ENCODE measurements at regions not wholly inside any gene's neighbourhood (a gene's known extent, or its start where the extent isn't known, plus 50 kb on each side); places are given as distances from the start of the nearest gene placed in this dataset.
"Not testable (repeated sequence)": the region's sequence is repeated elsewhere in the genome, so short reads cannot be mapped to it uniquely, and the experiment has no call there.

DNA sequence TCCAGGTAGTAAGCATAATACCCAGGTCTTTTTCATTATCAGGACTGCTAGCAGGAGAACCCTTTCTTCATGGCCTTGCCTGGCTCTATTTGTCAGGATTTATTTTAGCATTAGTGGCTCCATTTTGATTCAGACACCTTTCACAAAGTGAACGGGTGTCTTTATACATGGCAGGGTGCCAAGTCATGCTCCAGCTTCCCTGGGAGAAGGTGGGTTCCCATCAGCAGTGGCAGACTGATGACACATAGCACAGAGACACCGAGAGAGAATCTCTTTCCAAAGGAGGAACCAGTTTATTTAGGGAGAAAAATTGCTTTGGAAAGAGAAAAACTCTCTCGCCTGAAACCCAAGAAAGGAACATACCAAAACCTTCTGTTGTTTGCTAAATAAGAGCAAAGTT is 135.3 kb upstream of the TMTC4 start:
- DNase-seq = no peak

GRCh38 chr13:100809129-100809390 is 134.5 kb upstream of the TMTC4 start:
- no peak for DNase-seq

- DNase-seq = no peak
Observed at GRCh38 chr13:100808330-100809128, 133.9 kb upstream of the TMTC4 start.

GRCh38 chr13:100803091-100803490 is 128.5 kb upstream of the TMTC4 start:
- DNase-seq = no peak

DNA sequence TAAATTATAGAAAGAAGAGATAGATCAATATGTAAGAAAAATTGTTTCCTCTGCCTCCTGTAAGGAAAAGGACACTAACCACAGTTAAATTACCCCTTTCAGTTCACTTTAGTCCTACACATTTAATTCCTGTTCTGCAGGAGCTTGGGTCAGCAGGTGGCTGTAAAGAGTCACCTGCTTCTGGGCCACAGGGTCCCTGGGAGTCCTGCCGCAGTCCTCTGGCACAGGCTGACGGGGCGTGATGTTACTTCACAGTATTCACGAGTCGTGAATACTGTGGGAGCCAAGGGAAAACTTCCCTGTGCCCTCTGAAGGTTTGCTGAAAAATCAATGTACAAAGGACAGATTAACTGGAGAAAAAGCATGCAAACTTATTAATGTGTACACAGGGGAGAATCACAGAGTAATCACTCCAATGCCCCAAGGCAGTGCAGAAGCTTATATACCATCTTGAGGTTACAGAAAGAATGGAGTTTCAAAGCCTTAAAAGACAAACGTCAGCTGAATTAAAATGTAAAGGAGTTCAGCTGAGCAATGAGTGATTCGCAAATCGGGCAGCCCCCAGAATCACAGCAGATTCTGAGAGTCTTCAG is 125.8 kb upstream of the TMTC4 start:
- DNase-seq = no peak

GRCh38 chr13:100798739-100799361 is 124.3 kb upstream of the TMTC4 start:
- DNase-seq = no peak

- DNase-seq = no peak
Observed at GRCh38 chr13:100797921-100798320, 123.3 kb upstream of the TMTC4 start.

- DNase-seq = no peak
Observed at GRCh38 chr13:100796463-100796862, 121.9 kb upstream of the TMTC4 start.

DNA sequence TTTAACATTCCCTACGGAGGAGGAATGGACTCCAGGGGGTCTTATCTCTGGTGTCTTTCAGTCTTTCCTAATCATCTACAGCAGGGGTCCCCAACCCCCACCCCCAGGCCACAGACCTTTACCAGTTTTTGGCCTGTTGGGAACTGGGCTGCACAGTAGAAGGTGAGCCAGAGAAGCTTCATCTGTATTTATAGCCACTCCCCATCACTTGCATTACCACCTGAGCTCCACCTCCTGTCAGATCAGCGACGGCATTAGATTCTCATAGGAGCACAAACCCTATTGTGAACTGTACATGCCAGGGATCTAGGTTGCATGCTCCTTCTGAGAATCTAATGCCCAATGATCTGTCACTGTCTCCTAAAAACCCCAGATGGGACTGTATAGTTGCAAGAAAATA is 120.0 kb upstream of the TMTC4 start:
- DNase-seq = no peak

DNA sequence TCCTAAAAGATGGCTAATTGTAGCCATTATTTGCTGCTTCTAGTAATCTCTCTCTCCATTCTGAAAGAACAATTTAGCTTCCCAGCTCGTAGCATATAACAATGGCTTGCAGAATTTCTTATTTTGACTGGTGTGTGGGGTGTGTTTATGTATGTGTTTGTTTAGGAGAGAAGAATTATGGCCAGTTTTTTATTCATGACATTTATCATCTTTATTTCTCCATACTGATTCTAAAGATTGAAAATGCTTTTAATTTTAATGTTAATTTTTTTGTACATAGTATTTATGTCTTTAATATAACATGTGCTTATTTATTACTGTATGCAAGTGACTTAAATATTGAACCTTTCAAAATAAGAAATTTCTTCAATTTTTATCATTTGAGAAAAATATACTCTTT is 115.8 kb upstream of the TMTC4 start:
- DNase-seq = no peak

DNA sequence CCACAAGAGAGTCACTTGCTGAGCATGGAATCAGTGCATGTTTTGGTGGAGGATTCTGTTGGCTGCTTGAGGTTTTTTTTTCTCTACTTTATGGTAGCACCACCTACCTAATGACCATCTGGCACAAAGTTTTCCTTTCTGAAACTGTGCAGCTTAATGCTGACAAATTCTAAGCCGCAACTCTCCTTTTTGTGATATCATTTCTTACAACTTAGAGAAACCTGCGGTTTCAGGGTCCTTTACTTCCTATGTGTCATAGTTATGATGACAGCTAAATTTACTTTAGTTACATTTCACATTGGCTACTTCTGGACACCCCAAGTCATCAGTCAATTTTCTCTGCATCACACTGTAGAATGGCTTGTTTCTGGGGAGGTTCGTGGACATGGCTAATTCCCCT is 115.4 kb upstream of the TMTC4 start:
- no peak for DNase-seq

DNA sequence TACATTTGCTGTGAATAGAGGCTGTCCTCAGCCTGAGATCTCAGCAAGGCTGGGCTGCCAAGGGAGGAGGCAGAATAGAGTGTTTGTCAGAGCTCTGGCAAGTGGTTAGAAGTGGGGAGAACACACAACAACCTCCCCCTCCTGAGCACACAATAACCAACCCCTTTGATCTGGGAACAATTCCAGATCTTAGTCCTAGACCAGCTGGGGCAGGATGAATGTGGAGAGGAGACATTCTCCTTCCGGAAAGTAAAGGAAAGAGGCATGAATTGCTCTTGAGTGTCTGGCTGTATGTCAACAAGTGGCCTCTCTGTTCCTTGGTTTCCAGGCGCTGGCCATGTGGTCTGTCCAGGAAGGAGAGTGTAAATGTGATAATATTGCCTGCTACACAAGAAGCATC is 114.9 kb upstream of the TMTC4 start:
- no peak for DNase-seq

GRCh38 chr13:100789025-100789424 is 114.4 kb upstream of the TMTC4 start:
- DNase-seq = no peak

DNA sequence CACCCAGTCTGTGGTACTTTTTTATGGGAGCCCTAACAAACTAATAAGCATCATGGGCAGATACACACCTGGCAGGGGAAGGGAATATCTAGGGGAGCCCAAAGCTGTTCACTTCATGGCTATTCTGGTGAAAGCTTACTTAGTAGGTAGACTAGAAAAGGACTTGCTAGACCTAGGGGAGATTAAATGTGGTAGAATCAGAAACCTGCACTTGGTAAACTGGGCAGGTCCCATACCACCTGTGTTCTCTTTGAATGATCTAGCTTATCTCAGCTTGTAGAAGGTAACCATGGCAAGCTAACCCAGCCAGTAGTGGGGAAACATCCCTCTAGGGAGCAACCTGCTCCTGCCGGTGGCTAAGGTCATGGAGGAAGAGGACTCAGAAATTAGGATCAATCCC is 113.9 kb upstream of the TMTC4 start:
- no peak for DNase-seq

- DNase-seq = no peak
Observed at GRCh38 chr13:100787899-100788298, 113.3 kb upstream of the TMTC4 start.

- not testable (repeated sequence) for DNase-seq
Observed at GRCh38 chr13:100776686-100777085, 102.1 kb upstream of the TMTC4 start.

DNA sequence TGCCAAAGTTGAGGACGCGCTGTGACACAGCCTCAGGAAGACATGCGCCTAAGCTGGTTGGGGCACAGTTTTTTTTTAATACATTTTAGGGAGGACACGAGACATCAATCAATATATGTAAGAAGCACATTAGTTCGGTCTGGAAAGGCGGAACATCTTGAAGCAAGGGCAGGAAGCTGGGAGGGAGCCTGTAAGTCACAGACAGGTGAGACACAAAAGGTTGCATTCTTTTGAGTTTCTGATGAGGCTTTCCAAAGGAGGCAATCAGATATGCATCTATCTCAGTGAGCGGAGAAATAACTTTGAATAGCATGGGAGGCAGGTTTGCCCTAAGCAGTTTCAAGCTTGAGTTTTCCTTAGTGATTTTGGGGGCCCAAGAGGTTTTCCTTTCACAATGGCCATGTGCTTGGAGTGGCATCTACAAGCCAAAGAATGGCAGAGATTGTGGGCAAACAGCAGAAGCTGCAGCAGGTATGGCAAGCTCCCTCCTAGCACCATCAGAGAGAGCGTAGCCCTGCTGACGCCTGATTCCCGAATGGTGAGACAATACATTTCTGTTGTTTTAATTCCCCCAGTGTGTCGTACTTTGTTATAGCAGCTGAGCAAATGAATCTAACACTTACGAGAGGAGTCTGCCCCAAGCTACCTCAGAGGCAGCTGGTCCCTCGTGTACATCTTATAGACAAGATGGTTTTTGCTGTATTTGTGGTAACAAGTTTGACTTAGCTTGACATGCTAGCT is 99.5 kb upstream of the TMTC4 start:
- DNase-seq = no peak

DNA sequence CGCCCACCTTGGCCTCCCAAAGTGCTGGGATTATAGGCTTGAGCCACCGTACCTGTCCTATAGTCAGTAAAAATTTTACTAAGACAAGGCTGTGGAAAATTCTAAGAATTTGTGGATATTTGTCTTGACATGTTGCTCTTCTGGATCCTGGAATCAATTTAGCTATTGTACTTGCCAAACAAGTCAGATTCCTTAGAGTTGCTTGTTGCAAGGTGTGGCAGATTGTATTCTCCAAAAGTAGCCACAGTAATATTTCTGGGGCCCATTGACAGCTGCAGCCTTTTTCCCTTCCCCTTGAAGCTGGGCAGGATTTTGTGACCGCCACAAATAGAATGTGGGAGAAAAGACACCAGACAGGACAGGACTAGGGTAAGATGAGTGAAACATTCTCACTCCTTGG is 98.8 kb upstream of the TMTC4 start:
- no peak for DNase-seq

GRCh38 chr13:100767192-100767591 is 92.6 kb upstream of the TMTC4 start:
- DNase-seq = no peak

GRCh38 chr13:100766570-100766969 is 92.0 kb upstream of the TMTC4 start:
- DNase-seq = not testable (repeated sequence)

GRCh38 chr13:100764937-100765336 is 90.3 kb upstream of the TMTC4 start:
- DNase-seq = no peak

- not testable (repeated sequence) for DNase-seq
Observed at GRCh38 chr13:100762126-100762525, 87.5 kb upstream of the TMTC4 start.

GRCh38 chr13:100755891-100756290 is 81.3 kb upstream of the TMTC4 start:
- no peak for DNase-seq

GRCh38 chr13:100754459-100754858 is 79.9 kb upstream of the TMTC4 start:
- DNase-seq = no peak
